NCI-H1417 (cell line): ENCODE measurements at regions not wholly inside any gene's neighbourhood (a gene's known extent, or its start where the extent isn't known, plus 50 kb on each side); places are given as distances from the start of the nearest gene placed in this dataset.

Source experiments
- DNase-seq, 3 experiments: peaks; one replicate each; lab custom pipeline; 2025; lab: John Stamatoyannopoulos, UW

DNA sequence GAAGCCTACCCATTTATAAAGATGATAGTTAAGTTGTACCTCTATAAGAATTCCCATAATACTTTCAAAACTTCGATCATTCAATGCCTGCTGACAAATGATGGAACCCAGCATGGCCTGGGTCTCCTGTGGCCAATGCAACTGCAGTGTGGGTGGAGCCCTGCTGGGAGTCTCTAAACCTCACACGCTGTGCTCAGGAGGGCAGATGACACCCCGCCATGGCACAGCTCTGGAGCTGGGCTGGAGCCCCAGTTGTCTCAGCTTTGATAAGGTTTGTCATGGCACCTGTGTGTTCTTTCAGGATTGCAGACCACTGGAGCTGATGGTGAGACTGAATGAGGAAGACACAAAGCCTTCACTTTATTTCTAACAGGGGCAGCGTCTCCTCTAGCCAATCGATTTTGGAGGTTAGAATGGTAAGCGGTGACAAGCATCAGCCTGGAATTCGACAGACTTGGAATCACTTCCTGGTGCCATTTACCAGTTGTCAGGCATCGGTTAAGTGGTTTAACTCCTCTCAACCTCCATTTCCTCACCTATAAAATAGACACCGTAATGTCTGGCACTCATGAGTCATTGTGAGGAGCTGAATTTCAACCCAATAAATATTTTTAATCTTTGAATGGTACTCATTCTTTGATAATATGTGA is 383.6 kb upstream of the SALL3 start:
- no peak for DNase-seq

DNA sequence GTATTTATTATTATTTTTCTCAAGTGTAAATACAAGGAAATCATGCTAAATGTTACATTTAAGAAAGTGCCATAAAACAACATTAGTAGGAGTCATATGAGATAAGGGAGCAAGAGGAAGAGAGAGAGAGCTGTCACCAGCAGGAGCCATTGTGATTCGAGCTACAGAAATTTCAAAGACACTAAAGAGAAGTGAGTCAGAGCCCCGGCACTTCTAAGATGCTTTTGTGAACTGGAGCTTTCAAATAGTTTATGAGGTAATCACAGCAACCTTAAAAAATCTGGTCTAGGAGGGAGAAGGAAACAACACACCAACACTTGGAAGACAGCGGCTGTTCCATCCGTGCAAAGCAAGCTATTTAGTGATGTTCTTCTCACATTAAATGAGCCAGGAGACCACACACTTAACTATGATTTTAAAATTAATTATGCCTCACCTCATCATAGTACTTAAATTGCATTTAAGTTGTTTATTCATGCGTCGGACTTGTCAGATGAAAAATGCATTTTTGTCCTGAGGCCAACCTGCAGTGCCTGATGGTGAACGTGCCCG is 382.7 kb upstream of the SALL3 start:
- DNase-seq = peak in 1 of 3 experiments; percentile 58

DNA sequence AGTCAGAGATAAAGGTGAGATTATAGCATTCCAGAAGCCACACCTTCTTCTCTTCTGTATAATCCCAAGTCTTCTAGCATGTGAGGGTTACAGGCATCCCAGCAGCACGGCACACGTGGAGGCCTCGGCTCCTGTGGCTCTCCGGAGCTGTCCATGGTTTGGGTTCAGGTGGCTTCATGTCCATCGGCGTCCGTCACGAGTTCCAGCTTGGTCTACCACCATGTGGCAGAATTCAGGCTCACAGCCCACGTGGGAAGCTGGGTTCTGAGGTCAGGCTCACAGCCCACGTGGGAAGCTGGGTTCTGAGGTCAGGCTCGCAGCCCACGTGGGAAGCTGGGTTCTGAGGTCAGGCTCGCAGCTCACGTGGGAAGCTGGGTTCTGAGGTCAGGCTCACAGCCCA is 378.3 kb upstream of the SALL3 start:
- no peak for DNase-seq

DNA sequence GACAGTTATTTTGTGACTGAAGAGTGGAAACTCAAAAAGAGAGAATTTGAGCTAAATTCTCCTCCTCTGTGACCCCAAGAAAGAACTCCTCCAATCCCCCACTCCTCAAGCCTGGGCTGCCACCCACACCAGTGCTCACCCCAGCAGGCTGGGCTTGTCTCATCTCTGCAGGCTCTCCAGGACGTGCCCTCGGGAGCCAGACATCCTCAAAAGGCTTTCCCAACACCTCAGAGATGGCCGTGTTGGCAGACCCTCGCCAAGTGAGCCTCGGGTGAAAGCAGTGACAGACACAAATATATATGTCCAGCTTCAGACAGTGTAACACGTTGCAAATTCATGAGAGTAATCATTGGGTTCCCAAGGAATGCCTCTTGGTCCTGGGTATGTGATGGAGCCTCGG is 377.7 kb upstream of the SALL3 start:
- DNase-seq = no peak

DNA sequence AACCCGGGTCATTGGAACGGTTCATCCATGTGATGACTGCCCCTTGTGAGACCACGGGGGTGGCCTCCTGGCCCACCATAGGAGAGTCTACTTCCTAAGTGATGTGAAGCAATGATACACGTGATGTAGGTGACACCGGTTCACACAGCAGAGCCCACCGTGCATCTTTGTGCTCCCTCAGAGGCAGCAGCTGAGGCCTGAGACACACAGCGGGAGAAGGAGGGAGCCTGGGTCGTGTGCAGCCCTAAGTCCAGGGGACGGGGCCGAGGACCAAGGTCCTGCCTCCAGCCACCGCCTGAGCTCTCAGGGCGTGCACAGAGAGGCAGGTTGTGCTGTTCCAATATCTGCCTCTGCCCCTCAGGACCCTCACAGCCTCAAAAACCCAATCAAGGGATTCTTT is 377.2 kb upstream of the SALL3 start:
- no peak for DNase-seq

GRCh38 chr18:78603102-78603983 is 376.3 kb upstream of the SALL3 start:
- DNase-seq = no peak

GRCh38 chr18:78605255-78605654 is 374.4 kb upstream of the SALL3 start:
- no peak for DNase-seq

GRCh38 chr18:78607221-78607620 is 372.4 kb upstream of the SALL3 start:
- no peak for DNase-seq

DNA sequence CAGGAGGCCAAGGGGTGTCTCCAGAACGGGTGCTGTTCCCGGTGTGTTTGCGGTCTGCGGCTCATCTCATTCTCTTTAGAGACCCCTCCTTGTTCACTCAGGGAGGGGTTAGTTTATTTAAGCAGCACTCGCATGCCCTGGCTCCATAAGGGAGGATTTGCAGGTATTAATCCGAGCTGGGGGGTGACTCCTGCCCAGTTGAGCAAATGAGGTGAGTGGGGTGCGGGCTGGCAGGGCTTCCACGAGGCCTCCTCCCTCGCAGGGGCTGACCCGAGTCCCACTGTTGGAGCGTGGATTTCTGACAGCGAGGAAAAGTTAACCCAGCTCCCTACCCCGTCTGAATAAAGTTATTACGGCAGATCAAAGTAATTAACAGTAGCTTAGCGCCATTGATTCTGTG is 371.8 kb upstream of the SALL3 start:
- no peak for DNase-seq

DNA sequence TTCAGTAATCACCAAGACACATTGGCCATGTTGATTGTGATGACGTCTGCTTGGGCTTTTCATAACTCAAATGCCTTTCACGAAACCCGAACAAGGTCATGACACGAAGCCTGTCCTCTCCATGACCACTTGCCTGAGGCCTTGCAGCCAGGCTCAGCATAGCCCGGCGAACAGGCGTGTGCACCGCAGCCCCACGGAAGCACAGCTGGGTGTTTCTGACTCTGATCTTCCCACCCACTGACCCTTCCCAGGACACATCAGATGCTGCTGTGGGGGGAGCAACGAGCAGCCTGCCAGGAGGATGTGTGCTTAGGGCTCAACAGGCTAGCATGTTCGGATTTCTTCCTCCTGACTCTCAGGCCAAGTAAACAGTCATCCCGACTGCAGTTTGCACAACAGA is 369.4 kb upstream of the SALL3 start:
- DNase-seq = no peak

DNA sequence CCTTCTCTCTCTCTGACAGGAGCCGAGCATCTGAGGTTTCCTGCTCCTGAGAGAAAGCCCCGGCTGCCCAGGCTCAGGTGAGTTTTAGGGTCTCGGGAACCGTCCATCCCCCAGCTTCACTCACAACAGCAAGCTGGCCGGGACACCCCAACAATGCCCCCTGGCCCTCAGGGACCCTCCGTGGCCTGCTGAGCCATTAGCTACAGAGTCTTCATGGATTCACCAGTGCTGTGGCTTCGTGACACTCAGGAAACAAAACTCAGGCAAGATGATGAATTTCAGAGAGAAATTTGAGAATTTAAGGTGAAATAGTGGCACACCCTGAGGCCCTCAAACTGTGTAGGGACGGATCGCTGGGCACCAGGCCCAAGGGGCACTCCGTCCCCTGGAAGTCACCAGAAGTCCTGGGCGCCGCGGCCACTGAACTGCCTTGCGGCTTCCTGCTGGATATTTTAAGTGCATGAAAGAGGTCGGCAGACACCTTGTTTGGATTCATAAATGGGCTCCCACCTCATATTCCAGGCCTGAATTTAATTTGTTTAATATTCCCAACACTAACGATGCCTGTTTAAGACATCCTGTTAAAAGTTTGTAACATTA is 368.3 kb upstream of the SALL3 start:
- no peak for DNase-seq

- no peak for DNase-seq
Measured at GRCh38 chr18:78611869-78612268, 367.7 kb upstream of the SALL3 start.

DNA sequence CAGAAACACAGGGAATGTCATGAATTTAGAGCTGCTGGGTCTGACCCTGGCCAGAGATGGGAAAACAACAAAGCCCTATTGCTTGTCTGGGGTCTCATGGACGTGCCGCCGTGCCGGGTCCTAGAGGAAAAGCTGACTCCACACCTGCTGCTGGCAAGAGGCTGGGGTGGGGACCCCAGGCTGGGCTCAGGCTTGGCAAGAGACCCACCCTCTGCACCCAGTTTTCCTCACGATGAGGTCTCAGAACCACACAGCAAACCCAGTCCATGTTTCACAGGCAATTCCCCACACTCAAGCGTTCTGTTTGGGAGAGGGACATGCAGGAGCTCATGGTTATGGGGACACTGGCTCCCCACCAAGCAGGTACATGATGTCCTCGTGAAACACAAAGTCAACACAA is 367.3 kb upstream of the SALL3 start:
- no peak for DNase-seq

DNA sequence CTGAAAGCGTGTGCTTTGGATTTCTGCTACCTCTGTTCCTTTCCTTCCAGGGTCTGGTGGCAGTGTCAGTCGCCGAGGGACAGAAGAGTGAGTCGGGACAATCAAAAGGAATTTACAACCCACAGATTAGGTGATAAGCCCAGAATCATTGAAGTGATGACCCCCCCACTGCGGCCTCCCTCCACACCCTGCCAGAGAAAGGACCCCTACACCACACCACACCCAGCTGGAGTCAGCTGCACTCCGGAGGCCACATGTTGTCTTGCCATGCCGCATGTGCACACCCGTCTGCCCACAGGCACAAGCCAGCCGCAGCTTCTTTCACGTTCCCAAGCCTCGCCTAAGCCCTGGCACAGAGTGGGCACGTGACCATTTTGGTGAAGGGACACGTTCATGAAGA is 366.8 kb upstream of the SALL3 start:
- no peak for DNase-seq

DNA sequence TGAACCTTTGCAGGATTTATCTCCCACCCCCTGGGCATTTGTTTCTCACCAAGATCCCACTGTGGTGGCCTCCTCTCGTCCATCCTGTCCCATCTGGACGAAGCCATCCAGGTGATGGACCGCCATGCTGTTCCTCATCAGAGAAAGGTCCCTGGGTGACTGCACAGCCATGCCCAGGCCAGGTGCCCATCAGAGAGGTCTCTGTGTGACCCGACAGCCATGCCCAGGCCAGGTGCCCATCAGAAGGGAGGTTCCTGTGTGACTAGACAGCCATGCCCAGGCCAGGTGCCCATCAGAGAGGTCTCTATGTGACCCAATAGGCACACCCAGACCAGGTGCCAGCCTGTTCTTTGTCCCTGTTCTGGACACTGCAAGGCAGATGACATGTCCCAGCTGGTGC is 360.9 kb upstream of the SALL3 start:
- no peak for DNase-seq

DNA sequence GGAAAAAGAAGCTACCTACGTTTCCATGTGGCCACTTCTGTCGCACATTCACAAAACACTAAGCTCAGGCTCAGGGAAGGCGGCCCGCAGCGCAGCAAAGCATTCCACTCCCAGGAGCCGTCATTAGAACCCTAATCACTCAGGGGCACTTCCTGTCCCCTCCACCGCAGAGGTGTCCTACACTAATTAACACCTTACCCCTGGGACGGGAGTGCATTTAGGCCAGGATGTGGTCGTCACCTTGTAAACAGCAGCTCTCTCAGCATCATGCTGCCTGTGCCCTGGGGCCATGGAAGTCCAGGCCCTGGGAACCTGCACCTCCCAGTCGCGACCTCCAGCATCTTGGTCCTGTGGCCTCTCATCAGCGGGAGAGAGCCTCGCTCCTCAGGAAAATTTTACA is 359.8 kb upstream of the SALL3 start:
- peak in 1 of 3 experiments; percentile 48 for DNase-seq

GRCh38 chr18:78620326-78620725 is 359.3 kb upstream of the SALL3 start:
- no peak for DNase-seq

DNA sequence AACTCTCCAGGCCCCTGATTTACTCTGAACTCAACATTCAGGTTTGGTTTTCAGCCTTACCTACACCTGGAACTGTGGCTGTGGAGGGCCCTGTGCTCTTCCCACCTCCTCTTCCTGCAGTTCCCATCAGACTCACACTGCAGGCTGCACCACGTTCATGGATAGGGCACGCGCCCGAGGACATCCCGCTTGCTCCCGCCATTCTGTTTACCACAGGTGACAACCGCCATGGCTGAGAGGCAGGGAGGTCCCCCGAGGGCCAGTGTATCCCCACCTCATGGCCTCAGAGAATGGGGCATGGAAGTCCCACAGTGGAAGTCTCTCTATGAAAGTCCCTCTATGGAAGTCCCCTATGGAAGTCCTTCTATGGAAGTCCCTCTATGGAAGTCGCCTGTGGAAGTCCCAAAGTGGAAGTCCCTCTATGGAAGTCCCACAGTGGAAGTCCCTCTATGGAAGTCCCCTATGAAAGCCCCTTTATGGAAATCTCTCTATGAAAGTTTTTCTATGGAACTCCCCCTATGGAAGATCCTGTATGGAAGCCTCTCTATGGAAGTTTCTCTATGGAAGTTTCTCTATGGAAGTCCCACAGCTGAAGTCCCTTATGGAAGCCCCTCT is 358.4 kb upstream of the SALL3 start:
- no peak for DNase-seq

DNA sequence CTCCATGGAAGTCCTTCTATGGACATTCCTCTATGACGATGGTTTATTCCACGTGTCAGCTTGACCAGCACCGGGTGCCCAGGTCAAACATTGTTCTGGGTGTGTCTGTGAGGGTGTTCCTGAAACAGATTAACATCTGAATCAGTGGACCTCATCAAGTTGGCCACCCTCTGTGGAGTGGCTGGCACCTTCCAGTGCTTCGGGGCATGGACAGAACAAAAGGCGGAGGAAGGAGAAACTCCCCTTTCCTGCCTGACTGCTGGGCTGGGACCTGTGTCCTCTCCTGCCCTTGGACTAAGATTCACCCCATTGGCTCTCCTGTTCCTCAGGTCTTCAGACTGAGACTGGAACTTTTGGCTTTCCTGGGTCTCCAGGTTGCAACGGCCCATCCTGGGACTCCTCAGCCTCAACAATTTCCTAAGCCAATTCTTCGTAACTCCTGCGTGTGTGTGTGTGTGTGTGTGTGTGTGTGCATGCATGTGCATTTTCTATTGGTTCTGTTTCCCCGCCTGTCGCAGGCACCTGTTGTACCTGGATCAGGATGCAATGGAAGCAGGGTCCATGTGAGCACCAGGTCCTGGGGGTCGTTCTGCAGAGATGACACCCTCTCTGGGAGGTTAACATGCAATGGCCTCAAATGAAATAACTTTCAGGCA is 357.2 kb upstream of the SALL3 start:
- DNase-seq = no peak

DNA sequence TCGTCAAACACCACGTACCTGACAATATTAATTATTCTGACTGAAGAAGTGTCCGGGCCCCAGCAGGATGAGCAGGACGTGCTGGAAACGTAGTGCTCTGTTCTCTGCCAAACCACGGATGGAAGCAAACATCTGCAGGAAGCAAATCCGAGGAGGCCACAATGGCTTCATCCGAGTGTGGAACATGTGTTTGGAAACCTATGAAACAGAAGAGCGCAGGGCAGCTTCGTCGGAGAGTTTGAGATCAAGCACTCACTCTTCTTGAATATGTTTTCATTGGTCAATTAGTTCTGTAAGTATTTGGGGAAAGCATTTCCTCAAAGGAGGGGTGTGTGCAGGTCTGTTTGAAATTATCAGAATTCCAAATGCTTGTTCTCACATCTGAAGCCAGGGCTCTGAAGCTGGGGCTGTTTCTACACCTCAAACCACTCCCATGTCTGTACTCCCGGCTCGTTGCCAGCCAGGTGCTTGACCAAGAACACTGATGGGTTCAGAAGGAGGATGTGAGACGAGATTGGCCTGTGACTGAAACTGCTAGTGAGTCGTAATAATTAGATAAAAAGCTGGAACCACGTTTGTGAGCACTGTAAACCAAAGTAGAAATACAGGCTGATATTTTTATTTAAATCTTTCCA is 356.6 kb upstream of the SALL3 start:
- DNase-seq = no peak

DNA sequence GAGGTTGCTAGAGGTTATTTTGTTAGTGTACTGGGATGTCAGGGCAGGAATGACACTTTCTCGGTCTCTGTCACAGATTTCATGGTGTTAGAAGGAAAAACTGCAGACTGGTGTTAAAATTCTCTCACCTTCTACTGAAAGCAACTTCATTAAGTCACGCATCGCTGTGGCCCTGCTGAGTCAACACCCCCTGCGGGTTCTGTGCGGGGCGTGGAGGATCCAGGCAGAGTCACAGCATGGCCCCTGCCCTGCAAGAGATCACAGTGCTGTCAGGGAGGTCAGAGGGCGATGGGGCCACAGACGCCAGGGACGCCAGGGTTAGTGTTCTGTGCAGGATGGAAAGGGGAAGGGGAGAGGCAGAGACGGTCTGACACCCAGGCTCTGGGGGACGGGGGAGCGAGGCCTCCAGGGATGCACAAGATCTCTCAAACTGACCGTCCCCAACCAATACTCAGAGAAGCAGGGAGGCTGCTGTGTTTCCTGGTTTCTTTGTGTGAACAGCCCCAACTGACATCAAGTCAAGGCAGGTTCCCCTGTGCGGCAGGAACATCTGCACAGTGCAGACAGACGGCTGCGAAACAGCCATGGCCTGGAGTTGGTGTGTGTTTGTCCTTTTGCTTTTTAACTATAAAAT is 354.9 kb upstream of the SALL3 start:
- DNase-seq = no peak
